MV-4-11 (cell line): ENCODE measurements at regions not wholly inside any gene's neighbourhood (a gene's known extent, or its start where the extent isn't known, plus 50 kb on each side); places are given as distances from the start of the nearest gene placed in this dataset.
"Not testable (repeated sequence)": the region's sequence is repeated elsewhere in the genome, so short reads cannot be mapped to it uniquely, and the experiment has no call there.

Experiments used
- DNase-seq: peaks from one replicate; lab custom pipeline; 2025; lab: John Stamatoyannopoulos, UW

- DNase-seq: no peak
Measured at GRCh38 chr15:59896663-59897074, 107.4 kb upstream of the FOXB1 start.

- DNase-seq: no peak
Measured at GRCh38 chr15:59894835-59895234, 109.3 kb upstream of the FOXB1 start.

- no peak for DNase-seq
Measured at GRCh38 chr15:59892985-59893384, 111.1 kb upstream of the FOXB1 start.

GRCh38 chr15:59887870-59888269, 116.2 kb upstream of the FOXB1 start:
- DNase-seq: not testable (repeated sequence)

- DNase-seq: no peak
Measured at GRCh38 chr15:59887211-59887610, 116.9 kb upstream of the FOXB1 start.

- no peak for DNase-seq
Measured at GRCh38 chr15:59886441-59886840, 117.7 kb upstream of the FOXB1 start.

GRCh38 chr15:59885832-59886231, 118.3 kb upstream of the FOXB1 start:
- no peak for DNase-seq

- DNase-seq: no peak
Measured at GRCh38 chr15:59879506-59880265, 124.4 kb upstream of the FOXB1 start.

- DNase-seq: no peak
Measured at GRCh38 chr15:59876140-59876539, 128.0 kb upstream of the FOXB1 start.

- no peak for DNase-seq
Measured at GRCh38 chr15:59873644-59874272, 130.4 kb upstream of the FOXB1 start.

- no peak for DNase-seq
Measured at GRCh38 chr15:59867086-59867855, 136.8 kb upstream of the FOXB1 start.

GRCh38 chr15:59866642-59867041, 137.5 kb upstream of the FOXB1 start:
- no peak for DNase-seq

- DNase-seq: no peak
Measured at GRCh38 chr15:59862191-59863155, 141.6 kb upstream of the FOXB1 start.

- no peak for DNase-seq
Measured at GRCh38 chr15:59847968-59848367, 156.1 kb upstream of the FOXB1 start.

- DNase-seq: no peak
Measured at GRCh38 chr15:59845942-59846499, 156.9 kb upstream of the BNIP2 start.

- no peak for DNase-seq
Measured at GRCh38 chr15:59843609-59844008, 154.5 kb upstream of the BNIP2 start.

- no peak for DNase-seq
Measured at GRCh38 chr15:59841036-59841435, 151.9 kb upstream of the BNIP2 start.

GRCh38 chr15:59839906-59840305, 150.8 kb upstream of the BNIP2 start:
- no peak for DNase-seq

- DNase-seq: no peak
Measured at GRCh38 chr15:59838900-59839299, 149.8 kb upstream of the BNIP2 start.

- DNase-seq: no peak
Measured at GRCh38 chr15:59835776-59836175, 146.7 kb upstream of the BNIP2 start.

GRCh38 chr15:59834528-59834927, 145.4 kb upstream of the BNIP2 start:
- DNase-seq: no peak
